ENCODE measurements at regions not wholly inside any gene's neighbourhood (a gene's known extent, or its start where the extent isn't known, plus 50 kb on each side); places are given as distances from the start of the nearest gene placed in this dataset.

DNA sequence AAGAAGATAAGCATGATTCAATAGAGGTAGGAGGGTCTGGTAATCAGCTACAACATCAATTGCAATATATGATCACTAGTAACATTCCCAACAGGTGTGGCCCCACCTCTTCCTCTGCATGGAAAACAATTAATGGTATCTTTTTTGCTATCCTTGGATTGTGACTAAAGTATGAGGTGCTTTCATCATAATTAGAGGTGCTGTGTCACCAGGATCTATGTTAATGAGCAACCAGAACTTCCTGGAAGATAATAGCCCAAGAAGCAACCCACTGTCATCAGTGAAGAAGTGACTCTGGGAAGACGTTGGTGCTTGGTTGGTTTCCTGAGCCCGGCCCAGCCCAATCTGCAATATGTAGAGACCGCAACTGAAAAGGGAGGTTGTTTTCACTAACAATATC, 167.2 kb downstream of the SETD4 start:
- TF ChIP-seq, protein P1, sequence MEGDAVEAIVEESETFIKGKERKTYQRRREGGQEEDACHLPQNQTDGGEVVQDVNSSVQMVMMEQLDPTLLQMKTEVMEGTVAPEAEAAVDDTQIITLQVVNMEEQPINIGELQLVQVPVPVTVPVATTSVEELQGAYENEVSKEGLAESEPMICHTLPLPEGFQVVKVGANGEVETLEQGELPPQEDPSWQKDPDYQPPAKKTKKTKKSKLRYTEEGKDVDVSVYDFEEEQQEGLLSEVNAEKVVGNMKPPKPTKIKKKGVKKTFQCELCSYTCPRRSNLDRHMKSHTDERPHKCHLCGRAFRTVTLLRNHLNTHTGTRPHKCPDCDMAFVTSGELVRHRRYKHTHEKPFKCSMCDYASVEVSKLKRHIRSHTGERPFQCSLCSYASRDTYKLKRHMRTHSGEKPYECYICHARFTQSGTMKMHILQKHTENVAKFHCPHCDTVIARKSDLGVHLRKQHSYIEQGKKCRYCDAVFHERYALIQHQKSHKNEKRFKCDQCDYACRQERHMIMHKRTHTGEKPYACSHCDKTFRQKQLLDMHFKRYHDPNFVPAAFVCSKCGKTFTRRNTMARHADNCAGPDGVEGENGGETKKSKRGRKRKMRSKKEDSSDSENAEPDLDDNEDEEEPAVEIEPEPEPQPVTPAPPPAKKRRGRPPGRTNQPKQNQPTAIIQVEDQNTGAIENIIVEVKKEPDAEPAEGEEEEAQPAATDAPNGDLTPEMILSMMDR (IDR thresholded peaks at IDR 0.05; ENCODE audit: low read depth, low read length): no peak
- TF ChIP-seq POLR2A (IDR thresholded peaks at IDR 0.05; ENCODE audit: extremely low read depth, insufficient read length) (no peak), MYC (IDR thresholded peaks at IDR 0.05; ENCODE audit: low read depth, low read length) (no peak), MAX (IDR thresholded peaks at IDR 0.05; ENCODE audit: low read depth, low read length) (no peak)
